Endothelial cell of umbilical vein (primary cell): ENCODE measurements at regions not wholly inside any gene's neighbourhood (a gene's known extent, or its start where the extent isn't known, plus 50 kb on each side); places are given as distances from the start of the nearest gene placed in this dataset.

Experiments
- BruUV-seq: library from RNA; stranded (reverse); fragments of 400-500 nt; replicated peaks from 2 replicates; lab custom pipeline; 2021; lab: Mats Ljungman, UMichigan
- CTCF ChIA-PET: fragments of 300-600, 350-600 bp; sonication (Branson Sonifier 250); formaldehyde crosslinking; loops from one replicate; lab custom pipeline; 2021; ENCODE audit warnings: antibody characterized with exemption, inconsistent platforms; lab: Charles Lee
- POLR2A ChIA-PET: fragments of 300-600, 350-600 bp; sonication (Branson Sonifier 250); formaldehyde crosslinking; loops from one replicate; lab custom pipeline; 2021; ENCODE audit warnings: antibody characterized with exemption, inconsistent platforms; lab: Charles Lee
- DNase-seq: peaks from one replicate; pipeline ENCODE4 v3.0.0-alpha.2; 2011; ENCODE audit warnings: low read depth, low spot score
- FAIRE-seq: peaks from 2 replicates; lab custom pipeline; 2011; peaks lifted over from hg19 to GRCh38; lab: Jason Lieb, UNC
- H2AFZ ChIP-seq: 2 replicates; pipeline ENCODE4 v1.6.0; 2012; ENCODE audit warnings: low read depth, low read length, control low read depth, inconsistent platforms
- H3K27ac ChIP-seq: 2 replicates; pipeline ENCODE4 v1.5.1; 2011; ENCODE audit warnings: low read depth, mild to moderate bottlenecking, control low read depth, low read length, moderate library complexity; ENCODE audit not compliant: insufficient read depth
- H3K27me3 ChIP-seq, 2 experiments: 2 replicates each; pipeline versions ENCODE4 v1.6.0 to v1.6.1; 2011; ENCODE audit warnings: low read length in 2 of 2, mixed read lengths in 1 of 2; ENCODE audit not compliant: control insufficient read depth in 2 of 2, insufficient read depth in 2 of 2
- H3K36me3 ChIP-seq, 2 experiments: 2 replicates in 1 of 2; 3 replicates in 1 of 2; pipeline ENCODE4 v1.5.1; 2011; ENCODE audit warnings: low read length in 2 of 2, mild to moderate bottlenecking in 1 of 2, moderate library complexity in 1 of 2; ENCODE audit not compliant: control insufficient read depth in 2 of 2, insufficient read depth in 2 of 2; ENCODE audit errors: extremely low read depth in 1 of 2
- H3K4me1 ChIP-seq: 3 replicates; pipeline ENCODE4 v1.5.1; 2011; ENCODE audit warnings: mild to moderate bottlenecking, low read length; ENCODE audit not compliant: control insufficient read depth, insufficient read depth; ENCODE audit errors: extremely low read depth
- H3K4me2 ChIP-seq: 2 replicates; pipeline ENCODE4 v1.6.1; 2011; ENCODE audit warnings: low read length, control low read depth, mixed read lengths; ENCODE audit not compliant: insufficient read depth
- H3K4me3 ChIP-seq, 3 experiments: fragments of 200-600 bp in 1 of 3; sonication (generic), shearing (Covaris generic) in 1 of 3; replicated peaks in 1 of 3; 2 replicates each; pipeline ENCODE4 v1.5.1; 2011 to 2016; ENCODE audit warnings: control low read depth in 3 of 3, low read length in 3 of 3, mild to moderate bottlenecking in 2 of 3, inconsistent platforms in 1 of 3, low read depth in 1 of 3, moderate library complexity in 1 of 3; ENCODE audit not compliant: insufficient read depth in 1 of 3
- H3K79me2 ChIP-seq: 2 replicates; pipeline ENCODE4 v1.6.0; 2012; ENCODE audit warnings: low read length, inconsistent platforms; ENCODE audit not compliant: control insufficient read depth, insufficient read depth
- H3K9ac ChIP-seq: replicated peaks from 2 replicates; pipeline ENCODE3; 2011; ENCODE audit warnings: low read length, control low read depth; ENCODE audit not compliant: insufficient read depth; ENCODE audit errors: extremely low read depth
- H3K9me1 ChIP-seq: replicated peaks from 3 replicates; pipeline ENCODE4 v1.6.0; 2011; ENCODE audit warnings: mild to moderate bottlenecking, low read length; ENCODE audit not compliant: control insufficient read depth, insufficient read depth; ENCODE audit errors: extremely low read depth
- H3K9me3 ChIP-seq: replicated peaks from 2 replicates; pipeline ENCODE4 v1.5.1; 2012; ENCODE audit warnings: low read length, inconsistent platforms; ENCODE audit not compliant: control insufficient read depth, insufficient read depth
- H4K20me1 ChIP-seq: replicated peaks from 2 replicates; pipeline ENCODE3; 2011; ENCODE audit warnings: mild to moderate bottlenecking, low read length; ENCODE audit not compliant: control insufficient read depth, insufficient read depth; ENCODE audit errors: extremely low read depth
- EZH2 ChIP-seq: IDR thresholded peaks from 2 replicates; pipeline ENCODE4 v1.6.1; 2012; ENCODE audit warnings: borderline replicate concordance, low read depth, mild to moderate bottlenecking, moderate library complexity, low read length, inconsistent platforms; ENCODE audit not compliant: severe bottlenecking
- FOS ChIP-seq: IDR thresholded peaks from 2 replicates; pipeline ENCODE4 v1.6.1; 2011; ENCODE audit warnings: mild to moderate bottlenecking, low read length, moderate library complexity, borderline replicate concordance; ENCODE audit not compliant: insufficient read depth
- GATA2 ChIP-seq: IDR thresholded peaks from 2 replicates; pipeline ENCODE4 v1.7.0; 2011; ENCODE audit warnings: low read depth, mild to moderate bottlenecking, moderate library complexity, mixed read lengths, low read length; ENCODE audit not compliant: insufficient read length, insufficient read depth
- JUN ChIP-seq: IDR thresholded peaks from 2 replicates; pipeline ENCODE4 v1.6.1; 2011; ENCODE audit warnings: borderline replicate concordance, low read depth; ENCODE audit not compliant: insufficient read length, insufficient read depth
- MYC ChIP-seq: IDR thresholded peaks from one replicate; pipeline ENCODE4 v1.6.1; 2011; ENCODE audit warnings: mild to moderate bottlenecking, low read depth, low read length
- POLR2A ChIP-seq: IDR thresholded peaks from 2 replicates; pipeline ENCODE4 v1.6.1; 2012; ENCODE audit warnings: low read depth, mild to moderate bottlenecking, control low read depth, low read length
- POLR2AphosphoS5 ChIP-seq: IDR thresholded peaks from 2 replicates; pipeline ENCODE4 v1.6.1; 2012; ENCODE audit warnings: low read depth, mild to moderate bottlenecking, control low read depth, low read length, moderate library complexity; ENCODE audit not compliant: insufficient read depth
- dilution Hi-C: fragments of 300-500 bp; cut with MboI; formaldehyde crosslinking; loops from one replicate; pipeline ENCODE4 v1.15.0; 2019; ENCODE audit warnings: low sequenced_read_pairs; ENCODE audit not compliant: extremely low pct_ligation_motif_present
- intact Hi-C: fragments of 100-400 bp; cut with micrococcal nuclease; formaldehyde crosslinking; loops from one replicate; pipeline ENCODE4 v1.10.0; 2022
- TF ChIP-seq, protein P1 (sequence below), 2 donors: IDR thresholded peaks; 1 replicate in 1 of 2; 2 replicates in 1 of 2; pipeline ENCODE4 v1.5.1; 2011; ENCODE audit warnings: low read length in 2 of 2, mild to moderate bottlenecking in 2 of 2, moderate library complexity in 2 of 2, control low read depth in 1 of 2, inconsistent platforms in 1 of 2, low read depth in 1 of 2; ENCODE audit not compliant: insufficient read depth in 1 of 2; ENCODE audit errors: extremely low read depth in 1 of 2
- TF ChIP-seq, protein P2 (sequence below): IDR thresholded peaks from 2 replicates; pipeline ENCODE4 v1.6.1; 2011; ENCODE audit not compliant: insufficient read depth, insufficient read length

DNA sequence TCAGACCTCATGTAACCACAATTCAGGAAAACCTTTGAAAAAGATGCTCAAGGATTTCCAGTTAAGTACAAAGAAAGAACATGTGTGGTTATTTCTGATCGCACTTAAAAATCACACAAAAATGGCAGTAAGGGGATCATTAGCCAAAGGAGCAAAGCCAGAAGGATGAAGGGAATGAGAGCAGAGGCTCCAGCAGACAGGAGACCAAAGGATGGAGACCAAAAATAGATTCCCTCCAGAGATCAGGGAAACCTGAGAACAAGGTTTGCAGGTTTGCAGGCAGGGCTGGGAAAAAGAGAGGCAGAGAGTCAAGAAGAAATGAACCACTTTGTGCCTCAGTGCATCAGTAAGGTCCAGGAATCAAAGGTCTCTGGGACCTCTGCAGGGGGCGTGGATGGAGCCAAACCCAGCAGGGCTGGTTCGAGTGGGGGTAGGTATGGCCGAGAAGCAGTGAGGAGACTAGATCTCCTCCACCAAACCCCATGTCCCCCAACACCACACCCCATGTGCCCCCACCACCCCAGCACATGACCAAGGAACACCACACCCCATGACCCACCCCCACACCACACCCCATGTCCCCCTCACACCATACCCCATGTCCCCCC lies 98.5 kb upstream of the GPC1 start:
- no peak overlapping the region for H3K4me3 ChIP-seq
- TF ChIP-seq, protein P1, sequence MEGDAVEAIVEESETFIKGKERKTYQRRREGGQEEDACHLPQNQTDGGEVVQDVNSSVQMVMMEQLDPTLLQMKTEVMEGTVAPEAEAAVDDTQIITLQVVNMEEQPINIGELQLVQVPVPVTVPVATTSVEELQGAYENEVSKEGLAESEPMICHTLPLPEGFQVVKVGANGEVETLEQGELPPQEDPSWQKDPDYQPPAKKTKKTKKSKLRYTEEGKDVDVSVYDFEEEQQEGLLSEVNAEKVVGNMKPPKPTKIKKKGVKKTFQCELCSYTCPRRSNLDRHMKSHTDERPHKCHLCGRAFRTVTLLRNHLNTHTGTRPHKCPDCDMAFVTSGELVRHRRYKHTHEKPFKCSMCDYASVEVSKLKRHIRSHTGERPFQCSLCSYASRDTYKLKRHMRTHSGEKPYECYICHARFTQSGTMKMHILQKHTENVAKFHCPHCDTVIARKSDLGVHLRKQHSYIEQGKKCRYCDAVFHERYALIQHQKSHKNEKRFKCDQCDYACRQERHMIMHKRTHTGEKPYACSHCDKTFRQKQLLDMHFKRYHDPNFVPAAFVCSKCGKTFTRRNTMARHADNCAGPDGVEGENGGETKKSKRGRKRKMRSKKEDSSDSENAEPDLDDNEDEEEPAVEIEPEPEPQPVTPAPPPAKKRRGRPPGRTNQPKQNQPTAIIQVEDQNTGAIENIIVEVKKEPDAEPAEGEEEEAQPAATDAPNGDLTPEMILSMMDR (IDR thresholded peaks at IDR 0.05; ENCODE audit: extremely low read depth in 1 of 2, insufficient read depth in 1 of 2, low read depth in 1 of 2, low read length in 2 of 2) = no peak
- TF ChIP-seq POLR2AphosphoS5 = no peak
- no peak for TF ChIP-seq GATA2
- no peak for TF ChIP-seq POLR2A
- no peak for TF ChIP-seq FOS
- TF ChIP-seq MYC = no peak
- TF ChIP-seq, protein P2, sequence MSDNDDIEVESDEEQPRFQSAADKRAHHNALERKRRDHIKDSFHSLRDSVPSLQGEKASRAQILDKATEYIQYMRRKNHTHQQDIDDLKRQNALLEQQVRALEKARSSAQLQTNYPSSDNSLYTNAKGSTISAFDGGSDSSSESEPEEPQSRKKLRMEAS = no peak
- TF ChIP-seq EZH2 = no peak
- no peak for TF ChIP-seq JUN
- H2AFZ ChIP-seq = no peak overlapping the region
- H3K4me1 ChIP-seq = no peaks in the 10 kb centered on the region
- H3K79me2 ChIP-seq = no peaks in the 10 kb centered on the region
- H3K27me3 ChIP-seq = no peaks in the 10 kb centered on the region
- no peak overlapping the region for H3K4me2 ChIP-seq
- no TSS peak for BruUV-seq
- POLR2A ChIA-PET = no interaction called here
- no peak for DNase-seq
- no peaks in the 10 kb centered on the region for H3K36me3 ChIP-seq
- dilution Hi-C loops (no loop called here), intact Hi-C loops (no loop called here)
- no peak overlapping the region for H3K9ac ChIP-seq
- H3K27ac ChIP-seq = no peak overlapping the region
- no peak for FAIRE-seq
- CTCF ChIA-PET = no interaction called here
- H3K9me1 ChIP-seq = no peaks in the 10 kb centered on the region
- H3K9me3 ChIP-seq = no peaks in the 10 kb centered on the region
- no peaks in the 10 kb centered on the region for H4K20me1 ChIP-seq
